Large intestine (tissue), 3 donors: ENCODE measurements at regions not wholly inside any gene's neighbourhood (a gene's known extent, or its start where the extent isn't known, plus 50 kb on each side); places are given as distances from the start of the nearest gene placed in this dataset.
"Not testable (repeated sequence)": the region's sequence is repeated elsewhere in the genome, so short reads cannot be mapped to it uniquely, and the experiment has no call there.

ENCODE experiments used
- DNase-seq, 2 donors: peaks; one replicate each; pipeline versions ENCODE4 v3.0.0 to v3.0.0-alpha.2; 2013
- H3K27ac ChIP-seq: one replicate; pipeline ENCODE4 v1.5.1; 2013; ENCODE audit warnings: low read length
- H3K27me3 ChIP-seq: 2 replicates; pipeline ENCODE4 v1.6.1; 2013; ENCODE audit warnings: low read length; ENCODE audit not compliant: control insufficient read depth, insufficient read depth
- H3K36me3 ChIP-seq: 2 replicates; pipeline ENCODE4 v1.6.1; 2013; ENCODE audit warnings: low read length; ENCODE audit not compliant: control insufficient read depth, insufficient read depth
- H3K4me1 ChIP-seq: one replicate; pipeline ENCODE4 v1.6.1; 2013; ENCODE audit warnings: low read length; ENCODE audit not compliant: control insufficient read depth, insufficient read depth
- H3K4me3 ChIP-seq: one replicate; pipeline ENCODE4 v1.5.1; 2013; ENCODE audit warnings: low read length
- H3K9me3 ChIP-seq: one replicate; pipeline ENCODE4 v1.6.1; 2013; ENCODE audit warnings: mild to moderate bottlenecking, low read depth, low read length, moderate library complexity; ENCODE audit not compliant: control insufficient read depth
- WGBS: methylation state at CpG from one replicate; pipeline ENCODE4 v1.1.5; 2013; ENCODE audit warnings: low lambda C conversion rate; ENCODE audit not compliant: insufficient coverage; 5-methylcytosine and 5-hydroxymethylcytosine counted together

DNA sequence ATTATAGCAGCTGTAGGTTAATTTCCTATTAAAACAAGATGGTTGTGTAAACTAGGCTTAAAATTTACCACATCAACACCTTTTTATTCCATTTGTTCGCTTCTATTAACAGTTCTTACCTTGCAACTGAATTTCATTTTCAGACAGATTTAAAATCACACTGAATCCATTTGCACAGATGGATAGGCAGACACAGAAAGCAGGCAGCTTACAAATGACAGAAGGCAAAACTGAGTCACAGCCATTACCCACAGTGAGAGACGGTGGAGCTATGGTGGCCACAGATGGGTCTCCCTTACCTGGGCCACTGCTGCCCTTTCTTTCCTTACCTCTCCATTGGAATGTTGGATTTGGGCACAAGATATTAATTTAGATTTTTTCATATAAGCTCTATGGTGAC, 1567.8 kb upstream of the SLC10A2 start:
- Histone ChIP-seq H3K4me3 (no peak overlapping the region), H3K36me3 (no peaks in the 10 kb centered on the region), H3K4me1 (no peaks in the 10 kb centered on the region), H3K27me3 (no peaks in the 10 kb centered on the region), H3K27ac (no peak overlapping the region), H3K9me3 (no peaks in the 10 kb centered on the region)
- 100% methylated on average over 1 of the region's 2 CpGs for WGBS
- no peak for DNase-seq

DNA sequence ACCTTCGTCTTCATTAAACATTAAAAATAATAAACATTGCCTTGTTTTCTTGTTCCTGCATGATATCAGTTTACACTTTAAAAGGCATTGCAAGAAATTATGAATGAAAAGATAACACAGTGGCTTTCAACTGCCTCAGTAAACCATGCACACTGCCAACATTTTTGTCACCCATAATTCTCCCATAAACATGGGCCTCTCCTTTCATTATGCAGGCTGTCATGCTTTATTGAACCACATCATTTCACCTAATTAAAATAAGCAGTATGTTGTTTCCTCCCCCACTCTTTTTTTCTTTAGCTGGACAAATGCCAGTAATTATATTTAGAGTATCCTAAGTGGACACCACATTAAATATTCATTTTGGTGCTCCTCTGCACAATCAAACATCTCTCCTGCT, 1566.5 kb upstream of the SLC10A2 start:
- no peak overlapping the region for H3K27ac ChIP-seq
- no peaks in the 10 kb centered on the region for H3K27me3 ChIP-seq
- no peaks in the 10 kb centered on the region for H3K9me3 ChIP-seq
- H3K36me3 ChIP-seq, result no peaks in the 10 kb centered on the region
- 100% methylated on average over 1 of the region's 1 CpG for WGBS
- no peak for DNase-seq
- no peak overlapping the region for H3K4me3 ChIP-seq
- H3K4me1 ChIP-seq, result no peaks in the 10 kb centered on the region

DNA sequence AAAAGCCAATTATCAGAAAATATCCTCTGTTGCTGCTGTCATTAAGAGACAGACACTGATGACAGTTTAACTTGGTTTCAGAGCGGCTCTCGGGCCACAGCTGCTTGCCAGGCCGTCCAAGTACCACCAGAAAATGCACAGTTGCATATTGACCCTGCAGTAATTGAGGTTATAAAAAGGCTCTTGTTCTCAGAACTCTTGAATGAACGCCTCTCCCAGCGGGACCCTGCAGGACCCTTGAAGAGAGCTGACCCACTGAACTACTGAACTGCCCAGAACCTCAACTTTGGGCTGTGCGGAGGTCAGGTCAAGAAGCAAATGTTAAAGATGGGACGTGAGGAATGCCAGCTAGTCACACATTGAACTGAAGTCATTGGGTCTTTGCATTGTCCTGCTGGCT, 1559.0 kb upstream of the SLC10A2 start:
- WGBS, result no CpG with 5 or more reads among the region's 7 CpGs
- no peaks in the 10 kb centered on the region for H3K27me3 ChIP-seq
- no peak for DNase-seq
- no peaks in the 10 kb centered on the region for H3K4me1 ChIP-seq
- H3K9me3 ChIP-seq, result no peaks in the 10 kb centered on the region
- no peaks in the 10 kb centered on the region for H3K36me3 ChIP-seq
- no peak overlapping the region for H3K4me3 ChIP-seq
- H3K27ac ChIP-seq, result no peak overlapping the region

DNA sequence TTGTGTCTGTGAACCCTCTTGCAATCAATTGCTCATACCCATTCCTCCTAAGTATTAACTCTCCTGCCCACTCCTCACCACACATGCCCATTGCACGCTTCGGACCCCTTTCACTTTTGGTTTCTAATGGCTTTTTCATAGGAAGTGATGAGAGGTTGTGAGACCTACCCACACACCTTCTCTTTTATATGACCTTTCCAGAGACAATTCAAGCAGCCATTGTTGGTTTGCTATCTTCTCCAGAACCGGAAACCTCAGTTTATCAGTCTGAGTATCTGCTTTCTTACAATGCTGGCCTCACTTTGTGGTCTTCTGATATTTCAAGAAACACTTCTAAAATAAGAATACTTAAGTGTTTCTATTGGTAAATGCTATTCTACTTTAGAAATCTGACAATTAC, 1550.8 kb upstream of the SLC10A2 start:
- Histone ChIP-seq H3K36me3 (no peaks in the 10 kb centered on the region), H3K4me1 (no peaks in the 10 kb centered on the region), H3K27me3 (no peaks in the 10 kb centered on the region), H3K4me3 (no peak overlapping the region), H3K27ac (no peak overlapping the region), H3K9me3 (no peaks in the 10 kb centered on the region)
- 88% methylated on average over 1 of the region's 3 CpGs for WGBS
- no peak for DNase-seq

DNA sequence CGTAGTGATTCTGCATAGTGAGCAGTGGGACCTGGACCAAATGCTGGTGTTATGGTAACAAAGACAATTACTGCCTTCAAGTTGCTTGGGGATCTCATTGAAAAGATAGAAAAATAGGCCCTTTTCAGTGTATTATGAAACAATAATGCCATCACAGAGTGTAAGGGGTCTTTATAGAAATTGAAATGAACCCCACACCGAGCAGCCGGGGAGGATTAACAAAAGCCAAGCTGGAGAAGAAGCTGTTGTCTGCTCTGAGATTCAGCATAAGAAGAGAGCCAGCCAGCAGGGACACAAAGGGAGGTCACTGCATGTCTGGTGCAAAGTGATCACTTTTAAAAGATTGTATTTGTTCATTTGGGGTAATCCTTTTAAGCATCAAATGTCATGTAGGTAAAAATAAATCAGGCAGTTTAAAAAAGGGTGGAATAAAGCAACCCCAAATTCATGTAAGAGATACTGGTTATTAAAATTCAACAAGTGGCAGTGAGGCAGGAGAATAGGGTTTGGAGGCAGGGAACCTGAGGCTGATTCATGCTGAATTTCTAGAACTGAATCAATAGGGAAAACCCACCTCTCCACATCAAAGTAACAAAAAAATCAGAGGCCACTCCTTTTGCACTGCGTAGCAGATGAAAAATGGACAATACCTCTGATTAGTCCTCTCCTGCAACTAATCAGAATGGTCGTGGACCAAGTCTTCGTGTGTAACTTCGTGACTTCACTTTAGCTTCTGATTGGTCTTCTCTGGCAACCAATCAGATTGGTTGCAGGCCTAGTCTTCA, 1548.3 kb upstream of the SLC10A2 start:
- WGBS, result no CpG with 5 or more reads among the region's 7 CpGs
- DNase-seq, result no peak
- Histone ChIP-seq H3K9me3 (no peaks in the 10 kb centered on the region), H3K27ac (no peak overlapping the region), H3K4me1 (no peaks in the 10 kb centered on the region), H3K36me3 (no peaks in the 10 kb centered on the region), H3K27me3 (no peaks in the 10 kb centered on the region), H3K4me3 (no peak overlapping the region)

DNA sequence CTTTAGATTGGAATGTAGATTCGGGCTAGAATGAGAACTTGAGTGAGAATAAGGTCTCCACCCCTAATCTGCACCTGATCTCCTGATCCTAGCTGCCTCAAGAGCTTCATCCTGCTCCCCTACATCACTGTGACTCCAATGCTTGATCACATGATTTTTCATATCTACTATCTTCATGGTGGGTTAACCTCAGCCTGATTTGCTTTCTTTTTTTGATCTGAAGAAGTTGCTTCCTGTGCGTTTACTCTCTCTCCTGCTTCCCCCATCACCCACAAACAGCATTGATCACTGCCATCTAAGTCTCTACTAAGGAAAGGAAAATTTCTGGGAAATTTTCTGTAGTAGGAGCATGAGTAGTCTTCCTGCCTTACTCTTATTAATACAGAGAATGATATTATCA, 1542.1 kb upstream of the SLC10A2 start:
- 100% methylated on average over 1 of the region's 2 CpGs for WGBS
- Histone ChIP-seq H3K4me3 (no peak overlapping the region), H3K4me1 (no peaks in the 10 kb centered on the region)

DNA sequence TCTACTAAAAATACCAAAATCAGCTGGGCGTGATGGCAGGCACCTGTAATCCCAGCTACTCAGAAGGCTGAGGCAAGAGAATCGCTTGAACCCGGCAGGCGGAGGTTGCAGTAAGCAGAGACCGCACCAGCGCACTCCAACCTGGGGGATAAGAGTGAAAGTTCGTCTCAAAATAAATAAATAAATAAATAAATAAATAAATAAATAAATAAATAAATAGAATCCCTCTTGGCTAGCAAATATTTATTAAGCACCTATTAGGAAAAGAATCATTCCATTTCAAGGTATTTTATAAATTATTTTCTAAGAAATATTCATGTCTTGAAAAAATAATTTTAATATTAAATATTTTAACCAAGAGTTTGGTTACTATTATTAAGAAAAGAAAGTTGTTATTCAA, 1539.2 kb upstream of the SLC10A2 start:
- WGBS, result no CpG with 5 or more reads among the region's 7 CpGs

More for the DNA sequence above, 1542.1 kb upstream of the SLC10A2 start:
- H3K27me3 ChIP-seq, result no peaks in the 10 kb centered on the region
- H3K36me3 ChIP-seq, result no peaks in the 10 kb centered on the region
- H3K27ac ChIP-seq, result no peak overlapping the region
- H3K9me3 ChIP-seq, result no peaks in the 10 kb centered on the region
- no peak for DNase-seq

DNA sequence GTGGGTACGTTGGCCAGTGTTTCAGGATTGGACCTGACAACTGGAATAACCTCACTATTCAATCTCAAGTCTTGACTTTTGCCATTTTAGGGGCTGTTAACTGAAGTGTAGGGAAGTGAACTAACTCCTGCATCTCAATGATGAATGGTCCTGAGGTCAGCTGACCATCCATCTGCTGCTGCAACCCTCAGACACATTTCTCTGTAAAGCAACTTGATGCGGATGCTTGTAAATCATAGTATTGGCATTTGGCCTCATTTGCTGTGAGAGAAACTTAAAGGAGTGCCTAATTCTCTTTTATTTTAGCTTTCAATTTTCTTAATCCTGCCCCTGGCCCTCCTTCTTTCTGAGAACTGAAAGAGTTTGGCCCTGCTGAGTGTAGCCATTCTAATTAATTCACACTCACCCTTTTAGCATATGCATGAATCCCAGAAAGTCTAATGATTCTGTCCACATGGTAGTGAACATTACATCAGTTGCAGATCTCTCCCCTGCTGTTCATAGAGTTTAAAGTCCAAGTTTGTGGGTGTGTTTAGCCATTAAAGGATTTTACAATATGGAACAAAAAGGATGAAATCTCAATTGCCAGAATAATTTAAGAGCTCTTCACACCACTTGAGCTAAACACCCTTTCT, 1531.4 kb upstream of the SLC10A2 start:
- peak; percentile 19 to 60 for DNase-seq
- Histone ChIP-seq H3K4me3 (no peak overlapping the region), H3K27ac (no peak overlapping the region), H3K4me1 (peaks cover 3% of the 10 kb centered on the region), H3K36me3 (no peaks in the 10 kb centered on the region), H3K9me3 (no peaks in the 10 kb centered on the region), H3K27me3 (no peaks in the 10 kb centered on the region)
- 63% methylated on average over 1 of the region's 2 CpGs for WGBS

More for the DNA sequence above, 1539.2 kb upstream of the SLC10A2 start:
- H3K27ac ChIP-seq, H3K4me1 ChIP-seq, H3K36me3 ChIP-seq, DNase-seq, H3K27me3 ChIP-seq, H3K4me3 ChIP-seq, H3K9me3 ChIP-seq: not testable (repeated sequence)

DNA sequence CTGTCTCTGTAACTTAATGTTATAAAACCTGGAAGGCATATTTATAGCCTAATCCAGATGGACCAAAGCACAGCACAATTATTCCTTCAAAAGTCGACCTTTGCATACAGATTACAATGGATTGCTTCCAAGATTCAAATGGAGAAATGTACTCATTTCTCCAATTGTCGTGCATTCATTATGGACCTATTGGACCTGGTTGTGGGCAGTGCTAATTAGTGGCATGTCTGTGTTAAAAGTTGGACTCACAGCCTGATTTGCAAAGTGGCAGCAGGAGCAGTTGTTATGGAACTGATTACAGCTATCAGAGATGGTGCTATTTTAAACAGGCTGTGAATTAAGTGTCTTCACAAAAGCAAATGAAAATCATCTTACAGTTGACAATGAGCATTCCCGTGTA, 1529.3 kb upstream of the SLC10A2 start:
- Histone ChIP-seq H3K27me3 (no peaks in the 10 kb centered on the region), H3K4me3 (no peak overlapping the region), H3K36me3 (no peaks in the 10 kb centered on the region), H3K9me3 (no peaks in the 10 kb centered on the region), H3K27ac (no peak overlapping the region), H3K4me1 (peaks cover 3% of the 10 kb centered on the region)
- WGBS, result 100% methylated on average over 1 of the region's 3 CpGs
- no peak for DNase-seq

DNA sequence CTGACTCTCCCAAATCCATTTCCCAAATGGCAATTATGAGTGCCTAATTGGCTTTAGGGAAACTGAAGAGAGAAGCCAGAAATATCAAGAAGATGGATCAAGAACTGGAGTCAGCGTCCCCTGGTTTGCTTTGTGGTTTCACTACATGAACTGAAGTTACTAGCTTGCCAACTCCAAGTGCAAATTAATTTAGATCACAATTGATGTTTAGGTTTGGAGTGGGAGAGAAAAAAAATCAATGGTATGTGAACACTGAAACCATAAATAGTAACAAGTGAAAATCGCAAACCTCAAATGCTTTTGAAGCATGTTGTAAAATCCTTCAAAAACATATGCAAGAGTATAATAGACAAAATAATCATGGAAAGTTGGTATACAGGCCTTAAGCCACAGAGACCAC, 1528.6 kb upstream of the SLC10A2 start:
- no peak for DNase-seq
- Histone ChIP-seq H3K4me3 (no peak overlapping the region), H3K9me3 (no peaks in the 10 kb centered on the region), H3K4me1 (peaks cover 3% of the 10 kb centered on the region), H3K36me3 (no peaks in the 10 kb centered on the region), H3K27me3 (no peaks in the 10 kb centered on the region), H3K27ac (no peak overlapping the region)
- 100% methylated on average over 2 of the region's 2 CpGs for WGBS

DNA sequence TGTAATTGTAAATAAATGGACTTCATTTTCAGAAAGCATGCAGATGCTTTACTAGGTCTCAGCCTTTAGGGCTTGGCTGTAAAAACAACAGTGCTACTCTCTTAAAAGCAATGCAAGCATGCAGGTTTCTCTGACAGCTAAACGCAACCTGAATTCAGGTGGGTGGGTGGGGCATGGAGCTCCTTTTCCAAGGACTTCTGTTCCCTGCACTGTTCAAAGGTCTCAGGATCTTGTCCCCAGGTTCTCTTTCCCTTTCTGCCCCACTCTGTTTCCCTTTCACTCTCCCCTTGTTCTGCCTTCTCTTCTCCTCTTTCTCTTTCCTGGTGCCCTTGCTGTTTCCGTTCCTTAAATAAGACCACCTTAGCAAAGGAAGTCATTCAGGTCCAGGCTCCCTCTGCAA, 1527.5 kb upstream of the SLC10A2 start:
- H3K36me3 ChIP-seq, result no peaks in the 10 kb centered on the region
- H3K27ac ChIP-seq, result no peak overlapping the region
- 63% methylated on average over 1 of the region's 2 CpGs for WGBS
- peak in 1 of 2 donors; percentile 33 for DNase-seq
- H3K4me1 ChIP-seq, result peaks cover 3% of the 10 kb centered on the region
- no peaks in the 10 kb centered on the region for H3K27me3 ChIP-seq
- H3K9me3 ChIP-seq, result no peaks in the 10 kb centered on the region
- H3K4me3 ChIP-seq, result no peak overlapping the region
